Mesenchymal stem cell (in vitro differentiated cells and primary cell): ENCODE measurements at regions not wholly inside any gene's neighbourhood (a gene's known extent, or its start where the extent isn't known, plus 50 kb on each side); places are given as distances from the start of the nearest gene placed in this dataset.

Experiments
- DNase-seq: peaks from one replicate; pipeline ENCODE4 v3.0.0-alpha.2; 2013
- H2AFZ ChIP-seq: one replicate; pipeline ENCODE4 v1.6.1; 2013; ENCODE audit warnings: low read depth, mild to moderate bottlenecking, control low read depth, inconsistent platforms, low read length, moderate library complexity
- H2AK5ac ChIP-seq: 2 replicates; pipeline ENCODE4 v1.6.1; 2013; ENCODE audit warnings: low read length, moderate library complexity, mild to moderate bottlenecking, inconsistent platforms; ENCODE audit not compliant: severe bottlenecking
- H2BK120ac ChIP-seq: one replicate; pipeline ENCODE4 v1.6.1; 2013; ENCODE audit warnings: low read depth, mild to moderate bottlenecking, inconsistent platforms, low read length, moderate library complexity
- H2BK12ac ChIP-seq, 2 experiments: one replicate each; pipeline ENCODE4 v1.6.1; 2013; ENCODE audit warnings: inconsistent platforms in 2 of 2, low read length in 2 of 2, mild to moderate bottlenecking in 2 of 2, moderate library complexity in 2 of 2, control low read depth in 1 of 2
- H2BK15ac ChIP-seq: one replicate; pipeline ENCODE4 v1.6.1; 2013; ENCODE audit warnings: mild to moderate bottlenecking, low read depth, inconsistent platforms; ENCODE audit not compliant: poor library complexity, severe bottlenecking
- H2BK5ac ChIP-seq: 2 replicates; pipeline ENCODE4 v1.6.1; 2013; ENCODE audit warnings: low read depth, mild to moderate bottlenecking, low read length, control low read depth, inconsistent platforms; ENCODE audit not compliant: poor library complexity, severe bottlenecking
- H3K14ac ChIP-seq, 2 experiments: one replicate each; pipeline ENCODE4 v1.6.1; 2013; ENCODE audit warnings: inconsistent platforms in 2 of 2, low read length in 2 of 2, control low read depth in 1 of 2, mild to moderate bottlenecking in 1 of 2, moderate library complexity in 1 of 2
- H3K18ac ChIP-seq, 2 experiments: one replicate each; pipeline ENCODE4 v1.6.1; 2013; ENCODE audit warnings: inconsistent platforms in 2 of 2, low read length in 2 of 2, control low read depth in 1 of 2, low read depth in 1 of 2, mild to moderate bottlenecking in 1 of 2
- H3K23ac ChIP-seq, 2 experiments: one replicate each; pipeline ENCODE4 v1.6.1; 2013; ENCODE audit warnings: inconsistent platforms in 2 of 2, low read length in 2 of 2, mild to moderate bottlenecking in 2 of 2, moderate library complexity in 2 of 2, control low read depth in 1 of 2
- H3K27ac ChIP-seq: 2 replicates; pipeline ENCODE4 v1.5.1; 2013; ENCODE audit warnings: mild to moderate bottlenecking, moderate library complexity, low read length, control low read depth, inconsistent platforms; ENCODE audit not compliant: poor library complexity, severe bottlenecking
- H3K27me3 ChIP-seq, 2 experiments: 2 replicates each; pipeline versions ENCODE4 v1.6.1 to v1.7.0; 2013; ENCODE audit warnings: low read length in 2 of 2, mild to moderate bottlenecking in 2 of 2, moderate library complexity in 2 of 2, control low read depth in 1 of 2, inconsistent platforms in 1 of 2; ENCODE audit not compliant: control insufficient read depth in 1 of 2, insufficient read depth in 1 of 2
- H3K36me3 ChIP-seq, 2 experiments: 2 replicates each; pipeline versions ENCODE4 v1.6.1 to v1.7.0; 2013; ENCODE audit warnings: low read length in 2 of 2, control low read depth in 1 of 2, inconsistent platforms in 1 of 2, low read depth in 1 of 2, mild to moderate bottlenecking in 1 of 2; ENCODE audit not compliant: insufficient read depth in 2 of 2, control insufficient read depth in 1 of 2
- H3K4ac ChIP-seq, 2 experiments: one replicate each; pipeline ENCODE4 v1.6.1; 2013; ENCODE audit warnings: inconsistent platforms in 2 of 2, low read length in 2 of 2, mild to moderate bottlenecking in 2 of 2, moderate library complexity in 2 of 2, control low read depth in 1 of 2, low read depth in 1 of 2
- H3K4me1 ChIP-seq: 2 replicates; pipeline ENCODE4 v1.6.1; 2013; ENCODE audit warnings: low read depth, low read length, control low read depth; ENCODE audit not compliant: control insufficient read depth, insufficient read depth
- H3K4me2 ChIP-seq: 2 replicates; pipeline ENCODE4 v1.6.1; 2013; ENCODE audit warnings: low read length, mild to moderate bottlenecking, inconsistent platforms; ENCODE audit not compliant: poor library complexity, severe bottlenecking
- H3K4me3 ChIP-seq, 2 experiments: 2 replicates each; pipeline versions ENCODE4 v1.5.1 to v1.7.0; 2013; ENCODE audit warnings: low read length in 2 of 2, mild to moderate bottlenecking in 2 of 2, control low read depth in 1 of 2, low read depth in 1 of 2; ENCODE audit not compliant: insufficient read depth in 1 of 2
- H3K79me1 ChIP-seq: replicated peaks from 2 replicates; pipeline ENCODE4 v1.6.1; 2013; ENCODE audit warnings: mild to moderate bottlenecking, control low read depth, low read length, inconsistent platforms; ENCODE audit not compliant: poor library complexity, severe bottlenecking
- H3K9ac ChIP-seq: 2 replicates; pipeline ENCODE4 v1.7.0; 2013; ENCODE audit warnings: mild to moderate bottlenecking, low read length, moderate library complexity
- H3K9me3 ChIP-seq: 2 replicates; pipeline ENCODE4 v1.7.0; 2013; ENCODE audit warnings: mild to moderate bottlenecking, low read length; ENCODE audit not compliant: control insufficient read depth
- H4K8ac ChIP-seq: one replicate; pipeline ENCODE4 v1.6.1; 2013; ENCODE audit warnings: inconsistent platforms, mild to moderate bottlenecking, low read length, moderate library complexity
- H4K91ac ChIP-seq: one replicate; pipeline ENCODE4 v1.6.1; 2013; ENCODE audit warnings: mild to moderate bottlenecking, low read length, inconsistent platforms
- WGBS: methylation state at CpG from one replicate; pipeline ENCODE4 v1.1.7; 2013; ENCODE audit warnings: mixed read lengths; 5-methylcytosine and 5-hydroxymethylcytosine counted together

DNA sequence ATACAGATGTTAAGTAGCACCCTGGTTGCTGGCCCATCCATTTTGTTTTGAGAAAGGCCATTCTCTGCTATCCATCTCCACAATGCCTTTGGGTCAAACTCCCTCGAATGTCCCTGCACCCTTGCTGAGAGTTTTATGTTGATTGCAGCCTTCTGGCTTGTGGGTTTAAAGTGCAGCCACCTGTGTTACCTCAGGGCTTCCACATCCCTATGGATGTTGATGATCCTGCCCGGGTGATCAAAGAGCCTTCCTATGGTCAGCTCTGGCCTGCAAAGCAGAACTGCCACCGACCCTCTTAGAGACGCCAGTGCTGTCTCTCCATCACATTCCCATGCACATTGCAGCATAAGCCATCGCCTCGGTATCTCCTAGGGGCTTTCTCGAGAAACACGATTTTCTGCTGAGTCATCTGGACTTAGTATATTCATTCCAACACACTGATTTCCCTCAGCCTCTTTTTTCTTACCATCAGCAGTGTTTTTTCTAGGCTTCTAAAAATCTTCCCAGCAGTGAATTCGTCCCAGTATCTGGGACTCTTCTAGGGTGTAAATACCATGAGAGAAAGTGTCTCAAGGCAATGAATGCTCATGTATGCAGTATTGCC is 585.7 kb upstream of the TMEM132C start:
- 80% methylated on average over 9 of the region's 9 CpGs for WGBS

GRCh38 chr12:127685491-127685890 is 581.5 kb upstream of the TMEM132C start:
- H3K18ac ChIP-seq = no peak overlapping the region
- no peak overlapping the region for H2BK120ac ChIP-seq
- H3K9ac ChIP-seq = no peak overlapping the region
- H3K9me3 ChIP-seq = no peaks in the 10 kb centered on the region
- no peaks in the 10 kb centered on the region for H3K4me1 ChIP-seq
- H2BK12ac ChIP-seq = no peak overlapping the region
- H2AK5ac ChIP-seq = no peak overlapping the region
- H3K27me3 ChIP-seq = no peaks in the 10 kb centered on the region
- no peak overlapping the region for H2BK5ac ChIP-seq
- no peak overlapping the region for H3K23ac ChIP-seq
- DNase-seq = no peak
- H3K27ac ChIP-seq = no peak overlapping the region
- H3K4me3 ChIP-seq = no peak overlapping the region
- no peak overlapping the region for H2BK15ac ChIP-seq
- no peak overlapping the region for H3K4ac ChIP-seq
- H4K8ac ChIP-seq = no peak overlapping the region
- no peak overlapping the region for H3K4me2 ChIP-seq
- WGBS = 57% methylated on average over 2 of the region's 2 CpGs
- H3K79me1 ChIP-seq = no peaks in the 10 kb centered on the region
- H3K36me3 ChIP-seq = no peaks in the 10 kb centered on the region
- no peak overlapping the region for H3K14ac ChIP-seq
- no peak overlapping the region for H2AFZ ChIP-seq
- no peak overlapping the region for H4K91ac ChIP-seq

More for the DNA sequence above, 585.7 kb upstream of the TMEM132C start:
- no peak overlapping the region for H3K23ac ChIP-seq
- H2AK5ac ChIP-seq = no peak overlapping the region
- no peak overlapping the region for H3K9ac ChIP-seq
- no peak overlapping the region for H3K27ac ChIP-seq
- no peak overlapping the region for H2BK120ac ChIP-seq
- H3K4ac ChIP-seq = no peak overlapping the region
- peaks cover 2% of the 10 kb centered on the region for H3K4me1 ChIP-seq
- H3K9me3 ChIP-seq = no peaks in the 10 kb centered on the region
- no peak overlapping the region for H3K18ac ChIP-seq
- DNase-seq = no peak
- no peaks in the 10 kb centered on the region for H3K27me3 ChIP-seq
- no peak overlapping the region for H3K4me2 ChIP-seq
- no peak overlapping the region for H4K91ac ChIP-seq
- no peak overlapping the region for H2AFZ ChIP-seq
- no peaks in the 10 kb centered on the region for H3K36me3 ChIP-seq
- H3K4me3 ChIP-seq = no peak overlapping the region
- no peaks in the 10 kb centered on the region for H3K79me1 ChIP-seq
- H2BK15ac ChIP-seq = no peak overlapping the region
- H2BK5ac ChIP-seq = no peak overlapping the region
- no peak overlapping the region for H3K14ac ChIP-seq
- no peak overlapping the region for H2BK12ac ChIP-seq
- H4K8ac ChIP-seq = no peak overlapping the region

GRCh38 chr12:127685931-127686330 is 581.0 kb upstream of the TMEM132C start:
- H3K18ac ChIP-seq = no peak overlapping the region
- H4K91ac ChIP-seq = no peak overlapping the region
- H3K36me3 ChIP-seq = no peaks in the 10 kb centered on the region
- no peak overlapping the region for H2BK12ac ChIP-seq
- H3K4ac ChIP-seq = no peak overlapping the region
- no peaks in the 10 kb centered on the region for H3K9me3 ChIP-seq
- no peak overlapping the region for H2AK5ac ChIP-seq
- 85% methylated on average over 9 of the region's 9 CpGs for WGBS
- no peak overlapping the region for H3K4me2 ChIP-seq
- no peaks in the 10 kb centered on the region for H3K27me3 ChIP-seq
- no peak overlapping the region for H3K23ac ChIP-seq
- H2BK5ac ChIP-seq = no peak overlapping the region
- H4K8ac ChIP-seq = no peak overlapping the region
- no peak overlapping the region for H2BK15ac ChIP-seq
- no peak overlapping the region for H2AFZ ChIP-seq
- H3K4me1 ChIP-seq = no peaks in the 10 kb centered on the region
- H2BK120ac ChIP-seq = no peak overlapping the region
- no peak overlapping the region for H3K27ac ChIP-seq
- no peaks in the 10 kb centered on the region for H3K79me1 ChIP-seq
- no peak overlapping the region for H3K9ac ChIP-seq
- DNase-seq = no peak
- H3K14ac ChIP-seq = no peak overlapping the region
- H3K4me3 ChIP-seq = no peak overlapping the region

DNA sequence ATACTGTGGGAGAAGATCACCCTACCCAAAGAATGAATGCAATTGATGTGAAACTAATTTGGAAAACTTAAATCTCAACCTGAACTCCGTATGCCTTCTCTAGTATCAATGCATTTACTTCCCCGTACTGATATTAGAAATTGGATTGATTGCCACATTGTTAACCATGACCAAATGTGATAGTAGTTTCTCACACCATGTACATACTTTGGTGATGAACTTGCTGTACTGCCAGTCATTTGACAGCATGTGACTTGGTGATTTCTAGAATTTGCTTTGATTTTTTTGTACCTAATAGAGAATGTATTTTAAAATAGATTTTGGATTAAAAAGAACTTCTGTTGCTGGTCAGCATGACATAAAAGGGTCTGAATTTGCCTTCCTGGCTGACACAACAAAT is 579.8 kb upstream of the TMEM132C start:
- H2BK15ac ChIP-seq = no peak overlapping the region
- H3K27me3 ChIP-seq = no peaks in the 10 kb centered on the region
- no peak overlapping the region for H2BK12ac ChIP-seq
- no peak overlapping the region for H3K4me2 ChIP-seq
- H3K9me3 ChIP-seq = no peaks in the 10 kb centered on the region
- H3K36me3 ChIP-seq = no peaks in the 10 kb centered on the region
- no peak overlapping the region for H3K9ac ChIP-seq
- H3K79me1 ChIP-seq = no peaks in the 10 kb centered on the region
- no peak overlapping the region for H3K27ac ChIP-seq
- H2AFZ ChIP-seq = no peak overlapping the region
- no peak overlapping the region for H3K23ac ChIP-seq
- H3K18ac ChIP-seq = no peak overlapping the region
- no peak overlapping the region for H4K91ac ChIP-seq
- H3K4me3 ChIP-seq = no peak overlapping the region
- WGBS = no CpG with 5 or more reads among the region's 2 CpGs
- H3K4me1 ChIP-seq = no peaks in the 10 kb centered on the region
- H2BK120ac ChIP-seq = no peak overlapping the region
- H3K14ac ChIP-seq = no peak overlapping the region
- H2AK5ac ChIP-seq = no peak overlapping the region
- no peak for DNase-seq
- no peak overlapping the region for H2BK5ac ChIP-seq
- H4K8ac ChIP-seq = no peak overlapping the region
- H3K4ac ChIP-seq = no peak overlapping the region
